ENCODE measurements at regions not wholly inside any gene's neighbourhood (a gene's known extent, or its start where the extent isn't known, plus 50 kb on each side); places are given as distances from the start of the nearest gene placed in this dataset.
A peak's percentile ranks its signal among the peaks of the same experiment; 100 is the strongest.

GRCh38 chr1:36537991-36538390 lies 55.3 kb upstream of the CSF3R start:
- no peak for DNase-seq

- DNase-seq: no peak
Observed at GRCh38 chr1:36537190-36537768, 54.6 kb upstream of the CSF3R start.

- DNase-seq: no peak
Observed at GRCh38 chr1:36536727-36537126, 54.0 kb upstream of the CSF3R start.

- DNase-seq: peak; percentile 43
Observed at GRCh38 chr1:36534711-36535412, 52.1 kb upstream of the CSF3R start.

GRCh38 chr1:36533897-36534296 lies 51.2 kb upstream of the CSF3R start:
- DNase-seq: no peak

GRCh38 chr1:36532810-36533401 lies 50.2 kb upstream of the CSF3R start:
- no peak for DNase-seq
